Pulmonary artery endothelial cell (primary cell): ENCODE measurements at regions not wholly inside any gene's neighbourhood (a gene's known extent, or its start where the extent isn't known, plus 50 kb on each side); places are given as distances from the start of the nearest gene placed in this dataset.
"Not testable (repeated sequence)": the region's sequence is repeated elsewhere in the genome, so short reads cannot be mapped to it uniquely, and the experiment has no call there.

Experiments used
- DNase-seq: peaks from one replicate; pipeline ENCODE4 v3.0.0-alpha.2; 2011; ENCODE audit warnings: low read depth, low spot score

DNA sequence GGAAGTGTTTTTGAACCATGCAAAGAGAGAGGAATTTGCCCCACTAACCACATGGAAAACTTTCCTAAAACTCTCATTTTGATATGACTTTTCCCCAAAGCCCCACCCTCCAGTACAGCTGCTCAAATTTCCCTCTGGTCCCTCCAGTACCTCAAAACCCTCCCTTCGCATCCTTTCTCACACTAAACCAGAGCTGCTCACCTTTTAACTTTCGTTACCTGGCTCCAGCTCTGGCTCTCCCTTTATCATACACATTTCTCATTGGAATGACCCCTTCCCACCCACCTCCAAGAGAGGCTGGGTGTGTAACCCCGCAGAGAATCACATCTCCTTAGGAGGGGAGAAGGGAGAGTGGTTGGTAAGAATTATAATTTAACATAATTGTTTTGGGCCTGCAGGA is 86.8 kb upstream of the NDUFV2 start:
- DNase-seq, result no peak

DNA sequence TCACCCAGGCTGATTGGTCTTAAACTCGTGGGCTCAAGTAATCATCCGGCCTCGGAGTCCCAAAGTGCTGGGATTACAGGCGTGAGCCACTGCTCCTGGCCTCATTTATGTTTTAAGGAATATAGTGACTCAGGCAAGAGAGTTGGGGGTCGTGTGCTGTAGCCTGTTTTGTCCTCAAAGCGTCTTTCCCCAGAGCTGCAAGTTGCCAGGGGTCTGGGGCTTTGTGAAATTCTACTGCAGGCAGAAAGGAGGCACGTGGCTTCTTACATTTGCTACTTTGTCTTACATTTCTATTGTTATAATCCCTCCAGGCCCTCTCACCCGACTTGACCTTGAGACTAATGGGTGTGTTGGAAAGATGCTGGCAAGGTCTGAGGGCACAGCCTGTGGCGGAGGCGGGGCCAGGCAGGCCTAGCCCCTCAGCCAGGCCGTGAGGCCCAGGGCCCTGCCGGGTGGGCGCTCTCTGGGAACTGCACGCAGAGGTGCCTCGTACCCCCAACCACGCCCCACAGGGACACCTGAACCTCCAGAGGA is 85.8 kb upstream of the NDUFV2 start:
- no peak for DNase-seq

DNA sequence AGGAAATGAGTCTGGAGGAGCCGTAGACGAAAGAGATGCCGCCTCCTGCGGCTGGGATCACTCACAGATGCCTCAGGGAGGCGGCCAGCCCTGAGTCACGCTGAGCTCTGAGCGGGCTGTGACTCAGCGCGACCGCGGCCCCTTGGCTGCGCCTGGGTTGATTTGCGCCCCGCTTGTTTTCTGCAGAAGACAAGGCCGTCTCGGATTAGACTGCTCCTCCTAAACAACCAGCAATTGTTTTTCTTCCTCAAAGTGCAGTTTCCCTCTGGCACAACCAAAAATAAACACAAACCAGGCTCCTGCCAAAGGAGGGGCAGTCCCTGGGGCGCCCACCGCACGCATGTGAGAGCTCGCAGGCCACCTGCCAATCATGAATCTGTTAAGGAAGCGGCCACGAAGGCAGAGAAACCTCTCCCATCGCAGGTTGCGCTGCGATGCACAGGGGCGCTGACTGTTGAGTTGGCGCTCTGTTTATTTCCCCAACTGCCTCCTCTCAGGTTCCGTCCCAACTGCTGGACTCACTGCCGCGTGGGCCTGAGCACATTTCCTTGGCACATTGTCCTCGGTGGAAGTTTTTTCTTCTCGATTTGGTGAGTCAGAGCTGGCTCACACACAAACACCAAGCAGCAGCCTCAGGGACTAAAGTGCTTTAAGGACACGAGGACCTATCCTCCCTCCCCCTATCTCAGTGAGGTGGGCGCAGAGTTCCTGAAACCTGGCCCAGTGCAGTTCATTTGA is 85.2 kb upstream of the NDUFV2 start:
- peak; percentile 54 for DNase-seq

DNA sequence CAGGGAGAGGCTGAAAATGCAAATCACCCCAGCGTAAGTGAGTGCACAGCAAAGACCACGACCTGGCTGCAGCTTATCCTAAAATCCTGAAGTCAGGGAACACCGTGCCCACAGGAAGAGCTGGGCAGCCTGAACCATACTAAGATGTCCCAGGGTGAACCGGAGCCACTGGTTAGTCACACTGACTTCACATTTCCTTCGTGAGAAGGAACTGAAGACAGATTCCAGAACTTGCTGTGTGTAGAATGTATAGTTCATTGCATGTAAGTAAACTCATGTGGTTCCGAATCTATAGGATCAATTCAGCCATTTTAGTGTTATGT is 84.6 kb upstream of the NDUFV2 start:
- DNase-seq, result no peak

DNA sequence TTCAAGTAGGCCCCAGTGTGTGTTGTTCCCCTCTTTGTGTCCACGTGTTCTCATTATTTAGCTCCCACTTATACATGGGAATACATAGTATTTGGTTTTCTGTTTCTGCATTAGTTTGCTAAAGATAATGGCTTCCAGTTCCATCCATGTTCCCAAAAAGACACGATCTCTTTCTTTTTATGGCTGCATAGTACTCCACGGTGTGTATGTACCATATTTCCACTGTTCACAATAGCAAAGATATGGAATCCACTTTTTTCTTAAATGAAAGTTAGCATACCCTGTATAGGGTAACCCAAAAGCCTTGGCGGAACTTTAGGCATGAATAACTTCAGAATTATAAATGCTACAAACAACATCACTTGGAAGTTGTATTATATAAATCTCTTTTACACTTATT is 83.4 kb upstream of the NDUFV2 start:
- DNase-seq, result no peak

DNA sequence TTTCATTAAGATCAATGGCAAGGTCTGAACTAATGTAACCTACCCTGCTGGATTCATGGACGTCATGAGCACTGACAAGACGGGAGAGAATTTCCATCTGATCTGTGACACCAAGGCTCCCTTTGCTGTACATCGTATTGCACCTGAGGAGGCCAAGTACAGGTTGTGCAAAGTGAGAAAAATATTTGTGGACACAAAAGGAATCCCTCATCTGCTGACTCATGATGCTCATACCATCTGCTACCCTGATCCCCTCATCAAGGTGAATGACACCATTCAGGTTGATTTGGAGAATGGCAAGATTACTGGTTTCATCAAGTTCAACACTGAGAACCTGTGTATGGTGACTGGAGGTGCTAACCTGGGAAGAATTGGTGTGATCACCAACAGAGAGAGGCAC is 82.3 kb upstream of the NDUFV2 start:
- no peak for DNase-seq

DNA sequence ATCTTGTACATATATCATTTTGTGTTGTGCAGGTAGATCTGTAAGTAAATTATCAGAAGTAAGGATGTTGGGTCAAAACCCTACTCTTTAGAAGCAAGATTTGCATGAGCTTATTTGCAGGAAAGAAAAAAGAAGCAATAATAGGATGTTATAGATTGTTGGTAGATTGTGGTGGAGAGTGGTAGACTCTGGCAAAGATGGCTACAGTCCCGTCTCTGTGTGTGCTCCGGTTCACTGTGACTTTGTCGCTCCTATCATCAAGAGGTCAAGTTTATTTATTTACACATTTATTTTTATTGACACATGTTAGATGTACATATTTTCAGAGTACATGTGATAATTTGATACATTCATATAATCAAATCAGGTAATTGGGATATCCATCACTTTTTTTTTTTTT is 81.0 kb upstream of the NDUFV2 start:
- DNase-seq, result no peak

DNA sequence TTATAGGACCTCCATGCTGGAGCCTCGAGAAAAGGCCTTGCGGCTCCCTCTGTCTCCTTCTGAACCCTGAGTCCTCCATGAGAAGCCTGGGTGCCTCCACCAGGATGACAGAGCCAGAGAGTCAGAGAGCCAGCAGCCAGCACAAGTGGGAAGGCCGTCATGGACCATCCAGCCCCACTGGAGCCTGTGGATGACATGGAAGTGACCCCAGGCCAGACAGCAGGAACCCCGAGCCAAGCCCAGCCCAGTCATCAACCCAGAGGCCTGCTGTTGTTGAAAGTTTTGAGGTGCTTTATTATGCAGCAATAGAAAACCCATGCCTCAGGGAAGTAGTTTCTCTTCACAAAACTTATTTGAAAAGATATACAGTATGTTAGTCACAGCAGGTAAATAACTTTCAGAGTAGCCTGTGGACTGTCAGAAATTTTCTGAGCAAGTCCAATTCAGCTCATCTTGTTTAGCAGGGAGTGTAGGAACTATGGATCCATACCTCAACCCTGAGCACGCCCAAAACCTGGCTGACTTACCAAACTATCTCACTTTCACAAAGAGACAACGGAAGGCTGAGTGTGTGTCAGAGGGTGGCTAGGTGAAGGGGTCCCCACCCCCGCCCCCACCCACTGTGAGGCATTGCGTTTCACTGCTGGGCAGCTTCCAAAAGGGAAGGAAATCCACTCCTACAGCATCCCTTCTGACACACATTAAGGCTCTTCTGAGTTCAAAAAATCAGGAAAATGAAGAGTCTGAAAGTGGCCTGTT is 79.9 kb upstream of the NDUFV2 start:
- no peak for DNase-seq

DNA sequence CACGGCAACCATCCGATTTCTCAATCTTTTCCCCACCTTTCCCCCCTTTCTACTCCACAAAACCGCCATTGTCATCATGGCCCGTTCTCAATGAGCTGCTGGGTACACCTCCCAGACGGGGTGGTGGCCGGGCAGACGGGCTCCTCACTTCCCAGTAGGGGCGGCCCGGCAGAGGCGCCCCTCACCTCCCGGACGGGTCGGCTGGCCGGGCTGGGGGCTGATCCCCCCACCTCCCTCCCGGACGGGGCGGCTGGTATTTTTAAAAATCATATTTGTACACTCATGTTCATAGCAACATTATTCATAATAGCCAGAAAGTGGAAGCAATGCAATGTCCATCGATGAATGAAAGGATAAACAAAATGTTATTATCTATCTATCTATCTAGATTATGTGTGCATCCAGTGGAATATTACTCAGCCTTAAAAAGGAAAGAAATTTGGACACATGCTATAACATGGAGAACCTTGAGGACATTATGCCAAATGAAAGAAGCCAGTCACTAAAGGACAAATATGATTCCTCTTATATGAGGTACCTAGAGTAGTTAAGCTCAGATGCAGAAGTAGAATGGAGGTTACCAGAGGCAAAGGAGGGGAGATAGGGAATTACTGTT is 78.4 kb upstream of the NDUFV2 start:
- not testable (repeated sequence) for DNase-seq

DNA sequence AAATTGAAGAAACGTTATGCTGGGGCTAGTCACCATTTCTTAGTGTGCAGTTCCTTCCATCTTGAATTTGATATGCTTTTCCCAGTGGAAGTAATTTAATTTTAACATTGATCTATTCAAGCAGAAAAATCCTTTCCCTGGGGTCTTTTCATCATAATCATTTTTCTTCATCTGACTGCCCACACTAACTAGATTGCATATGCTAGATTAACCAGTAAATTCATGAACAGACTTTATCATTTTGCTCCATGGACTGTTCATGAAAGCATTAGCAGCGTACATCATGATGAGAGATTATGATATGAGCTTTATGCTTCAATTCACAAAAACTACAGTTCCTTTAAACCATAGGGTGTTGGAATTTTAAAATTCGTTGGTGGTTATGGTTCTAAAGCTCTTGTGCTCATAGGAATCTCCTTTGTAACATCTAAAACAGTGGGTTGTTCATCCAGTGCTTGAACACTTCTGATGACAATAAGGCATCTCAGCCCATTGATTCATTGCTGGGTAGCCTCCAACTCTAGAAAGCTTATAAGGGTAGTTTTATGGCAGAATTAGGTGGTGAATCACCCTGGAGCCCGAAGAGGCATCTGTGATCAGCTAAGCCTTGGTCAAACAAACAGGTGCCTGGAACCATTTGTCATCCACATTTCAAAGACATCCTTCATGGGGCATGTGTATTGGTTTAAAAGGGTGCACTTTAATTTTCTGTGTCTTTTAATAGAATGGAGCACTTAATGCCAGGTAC is 77.2 kb upstream of the NDUFV2 start:
- no peak for DNase-seq

DNA sequence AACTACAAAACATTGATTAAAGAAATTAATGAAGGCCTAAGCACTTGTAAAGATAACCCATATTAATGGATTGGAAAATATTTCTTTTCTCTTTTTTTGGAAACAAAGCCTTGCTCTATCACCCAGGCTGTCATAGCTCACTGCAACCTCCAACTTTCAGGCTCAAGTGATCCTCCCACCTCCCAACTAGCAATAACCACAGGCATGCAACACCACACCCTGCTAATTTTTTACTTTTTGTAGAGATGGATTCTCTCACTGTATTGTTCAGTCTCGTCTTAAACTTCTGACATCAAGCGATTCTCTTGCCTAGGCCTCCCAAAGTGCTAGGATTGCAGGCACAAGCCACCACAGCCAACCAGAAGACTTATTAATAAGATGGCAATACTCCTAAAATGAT is 73.4 kb upstream of the NDUFV2 start:
- no peak for DNase-seq

DNA sequence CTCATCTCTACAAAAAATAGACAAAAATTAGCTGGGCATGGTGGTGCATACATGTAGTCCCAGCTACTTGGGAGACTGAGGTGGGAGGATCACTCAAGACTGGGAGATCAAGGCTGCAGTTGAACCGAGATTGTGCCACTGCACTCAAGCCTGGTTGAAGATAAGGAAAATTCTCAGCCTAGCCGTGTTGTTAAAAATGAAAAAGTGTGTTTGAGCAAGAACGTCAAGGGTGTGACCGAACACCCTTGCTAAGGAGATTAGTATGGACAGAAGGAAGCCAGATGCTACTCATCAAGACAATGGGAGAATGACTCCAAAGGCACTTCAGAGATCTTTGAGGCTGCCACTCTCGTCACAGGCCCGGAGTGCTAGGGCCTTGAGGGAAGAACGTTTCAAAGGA is 70.0 kb upstream of the NDUFV2 start:
- no peak for DNase-seq

DNA sequence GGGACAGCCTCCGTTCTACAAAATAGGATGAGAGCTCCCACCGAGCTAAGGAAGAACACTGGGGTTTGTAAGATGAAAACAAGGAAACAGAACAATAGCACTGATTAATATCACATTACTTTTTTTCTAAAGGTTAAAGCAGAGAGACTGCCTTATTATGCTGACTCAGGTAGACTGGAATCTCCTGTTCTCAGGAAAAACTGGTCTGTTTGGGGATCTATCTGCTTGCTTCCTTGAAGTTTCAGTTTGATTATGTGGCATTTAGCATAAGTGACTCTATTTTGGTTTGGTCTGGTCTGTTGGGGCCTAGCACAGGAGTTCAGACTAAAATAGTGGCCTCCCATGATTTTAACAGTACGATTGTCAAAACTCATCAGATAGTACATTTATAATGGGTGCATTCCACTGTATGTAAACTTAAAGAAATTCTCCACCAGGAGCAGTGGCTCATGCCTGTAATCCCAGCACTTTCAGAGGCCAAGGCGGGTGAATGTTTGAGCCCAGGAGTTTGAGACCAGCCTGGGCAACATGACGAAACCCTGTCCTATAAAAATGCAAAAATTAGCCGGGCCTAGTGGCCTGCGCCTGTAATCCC is 64.1 kb upstream of the NDUFV2 start:
- DNase-seq, result no peak

DNA sequence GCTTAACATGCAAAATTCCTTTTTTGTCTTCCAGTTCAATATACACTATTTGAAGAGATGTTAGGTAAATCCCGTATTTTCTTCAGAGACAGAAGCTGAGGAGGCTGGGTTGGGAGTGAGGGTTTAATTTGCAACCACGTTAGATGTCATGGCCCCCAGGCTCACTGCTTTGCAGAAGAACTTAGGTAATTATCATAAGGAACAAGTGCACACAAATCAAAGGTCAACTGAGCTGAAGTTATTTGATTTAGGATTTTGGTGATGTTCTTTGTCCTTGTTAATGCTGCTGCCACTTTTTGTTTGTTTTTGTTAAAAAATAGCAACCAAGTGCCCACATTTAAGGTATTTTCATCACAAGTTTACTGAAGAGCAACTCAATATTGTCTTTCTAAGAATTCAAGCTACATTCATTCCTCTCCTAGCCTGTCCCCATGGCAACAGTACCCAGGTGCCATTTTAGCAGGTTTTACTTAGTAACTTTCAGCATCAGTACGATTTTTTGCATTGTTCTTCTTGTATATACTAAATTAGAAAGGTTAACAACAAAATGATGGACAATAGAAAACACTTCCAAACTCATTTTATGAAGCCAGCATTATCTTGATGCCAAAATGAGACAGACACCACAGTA is 62.9 kb upstream of the NDUFV2 start:
- no peak for DNase-seq

DNA sequence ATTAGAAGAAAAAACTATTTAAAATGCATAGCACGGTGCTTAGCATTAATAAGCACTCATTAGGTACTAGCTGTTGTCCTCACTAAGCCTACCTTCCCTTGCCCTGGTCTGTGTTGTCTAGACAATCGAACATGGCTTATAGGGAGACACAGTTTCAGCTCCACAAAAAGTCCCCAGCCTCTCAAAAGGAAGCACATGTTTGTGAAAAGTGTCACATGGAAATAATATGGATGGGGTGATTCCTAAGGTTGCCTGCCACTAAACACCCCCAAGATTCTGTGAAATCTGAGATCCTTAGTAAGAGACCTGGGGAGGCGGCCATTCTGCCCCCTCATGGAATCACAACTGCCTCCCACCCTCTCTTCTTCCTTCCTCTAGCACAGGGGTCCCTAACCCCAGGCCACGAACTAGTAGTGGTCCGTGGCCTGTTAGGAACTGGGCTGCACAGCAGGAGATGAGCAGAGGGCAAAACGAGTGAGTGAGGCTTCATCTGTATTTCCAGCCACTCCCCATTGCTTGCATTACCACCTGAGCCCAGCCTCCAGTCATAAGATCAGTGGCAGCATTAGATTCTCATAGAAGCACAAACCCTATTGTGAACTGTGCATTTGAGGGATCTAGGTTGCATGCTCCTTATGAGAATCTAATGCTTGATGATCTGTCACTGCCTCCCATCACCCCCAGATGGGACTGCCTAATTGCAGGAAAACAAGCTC is 59.6 kb upstream of the NDUFV2 start:
- no peak for DNase-seq

DNA sequence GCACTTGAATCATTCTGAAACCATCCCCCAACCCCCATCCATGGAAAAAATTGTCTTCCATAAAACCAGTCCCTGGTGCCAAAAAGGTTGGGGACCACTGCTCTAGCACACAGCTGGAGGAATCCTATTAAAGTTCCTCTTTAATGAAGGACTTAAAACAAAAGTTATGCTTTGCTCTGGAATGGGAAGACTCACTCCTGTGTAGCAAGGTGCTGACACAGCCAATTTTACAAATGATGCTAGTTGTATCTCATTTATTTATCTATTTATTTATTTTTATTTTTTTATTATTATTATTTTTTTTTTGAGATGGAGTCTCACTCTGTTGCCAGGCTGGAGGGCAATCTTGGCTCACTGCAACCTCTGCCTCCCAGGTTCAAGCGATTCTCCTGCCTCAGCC is 58.9 kb upstream of the NDUFV2 start:
- DNase-seq, result no peak

DNA sequence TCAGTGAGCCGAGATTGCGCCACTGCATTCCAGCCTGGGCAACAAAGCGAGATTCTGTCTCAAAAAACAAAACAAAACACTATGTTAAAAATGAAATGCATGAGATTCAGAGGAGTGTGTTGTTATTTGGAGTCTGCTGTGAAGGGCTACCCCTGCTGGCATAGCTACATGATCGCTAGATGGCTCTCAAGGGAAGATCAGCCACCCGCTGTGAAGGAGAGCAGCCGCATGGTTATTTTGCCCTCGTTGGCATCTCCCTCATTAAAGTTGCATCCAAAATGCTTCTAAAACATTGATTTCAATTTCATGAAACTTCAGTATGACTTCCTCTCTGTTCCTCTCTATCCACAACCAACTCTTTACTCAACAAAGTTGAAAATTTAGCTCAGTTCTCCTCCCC is 54.8 kb upstream of the NDUFV2 start:
- no peak for DNase-seq

DNA sequence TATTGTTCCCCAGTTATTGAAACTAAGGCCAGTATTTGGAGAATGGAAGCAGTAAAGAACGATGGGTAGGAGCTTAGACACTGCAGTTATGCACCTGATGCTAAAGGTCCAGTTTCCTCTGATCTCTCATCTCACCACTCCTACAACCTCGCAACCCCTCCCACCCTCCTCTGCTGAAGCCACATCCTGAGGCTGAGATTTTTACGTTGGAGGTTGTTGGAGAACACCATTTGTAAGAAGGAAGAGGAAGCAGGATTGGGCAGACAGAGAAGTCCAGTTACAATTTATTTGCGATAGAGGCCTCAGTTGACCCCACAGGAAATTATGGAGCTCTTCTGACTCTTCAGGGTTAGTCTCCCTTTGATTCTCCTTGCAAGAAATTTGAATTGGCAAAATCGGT is 54.3 kb upstream of the NDUFV2 start:
- no peak for DNase-seq

DNA sequence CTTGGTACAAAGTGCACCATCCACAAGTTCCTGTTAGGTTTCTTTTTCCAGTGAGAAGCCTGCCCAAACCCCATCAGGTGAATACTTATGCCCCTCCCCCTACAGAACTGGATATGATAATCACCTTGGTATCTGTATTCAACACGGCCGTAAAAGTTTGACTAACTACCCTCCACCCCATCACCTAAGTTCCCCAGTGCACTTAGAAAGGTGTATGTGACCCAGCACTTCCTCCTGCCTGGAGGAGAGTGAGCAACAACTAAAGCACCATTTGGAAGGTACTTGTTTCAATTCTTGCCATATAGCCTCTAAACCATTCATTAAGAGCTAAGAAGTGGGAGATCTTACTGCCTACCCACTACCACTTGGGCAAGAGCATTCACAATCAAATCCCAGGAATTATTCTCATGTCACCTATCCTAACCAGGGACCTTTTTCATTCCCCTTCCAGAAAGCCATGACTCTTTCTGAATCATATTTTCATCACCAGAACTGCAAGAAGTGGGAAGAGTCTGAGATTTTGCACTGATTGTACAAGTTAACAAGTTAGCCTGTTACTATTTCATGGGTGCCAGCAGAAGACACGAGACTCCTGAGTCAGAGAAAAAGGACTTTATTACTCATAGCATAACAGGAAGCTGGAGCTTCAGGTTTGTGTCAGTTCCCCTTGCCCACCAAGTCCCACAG is 53.5 kb upstream of the NDUFV2 start:
- DNase-seq, result no peak

DNA sequence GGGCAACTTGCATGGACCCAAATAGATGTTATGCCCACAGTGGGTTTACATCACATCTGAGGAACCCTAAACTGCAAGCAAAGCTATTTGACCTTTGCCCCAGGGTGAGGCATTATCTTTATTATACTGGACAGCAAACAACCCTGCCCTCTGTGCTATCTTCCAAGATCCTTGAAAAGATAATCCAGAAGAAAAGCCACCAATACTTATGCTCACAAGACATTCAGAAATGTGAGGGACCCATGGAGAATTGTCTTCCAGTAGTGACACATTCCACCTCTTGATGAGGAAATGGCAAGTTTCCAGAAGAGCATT is 53.0 kb upstream of the NDUFV2 start:
- DNase-seq, result no peak
